Endothelial cell of umbilical vein (primary cell): ENCODE measurements at regions not wholly inside any gene's neighbourhood (a gene's known extent, or its start where the extent isn't known, plus 50 kb on each side); places are given as distances from the start of the nearest gene placed in this dataset.

Experiments used
- BruUV-seq: library from RNA; stranded (reverse); fragments of 400-500 nt; replicated peaks from 2 replicates; lab custom pipeline; 2021; lab: Mats Ljungman, UMichigan
- CTCF ChIA-PET: fragments of 300-600, 350-600 bp; sonication (Branson Sonifier 250); formaldehyde crosslinking; loops from one replicate; lab custom pipeline; 2021; ENCODE audit warnings: antibody characterized with exemption, inconsistent platforms; lab: Charles Lee
- POLR2A ChIA-PET: fragments of 300-600, 350-600 bp; sonication (Branson Sonifier 250); formaldehyde crosslinking; loops from one replicate; lab custom pipeline; 2021; ENCODE audit warnings: antibody characterized with exemption, inconsistent platforms; lab: Charles Lee
- DNase-seq: peaks from one replicate; pipeline ENCODE4 v3.0.0-alpha.2; 2011; ENCODE audit warnings: low read depth, low spot score
- FAIRE-seq: peaks from 2 replicates; lab custom pipeline; 2011; peaks lifted over from hg19 to GRCh38; lab: Jason Lieb, UNC
- H2AFZ ChIP-seq: 2 replicates; pipeline ENCODE4 v1.6.0; 2012; ENCODE audit warnings: low read depth, low read length, control low read depth, inconsistent platforms
- H3K27ac ChIP-seq: 2 replicates; pipeline ENCODE4 v1.5.1; 2011; ENCODE audit warnings: low read depth, mild to moderate bottlenecking, control low read depth, low read length, moderate library complexity; ENCODE audit not compliant: insufficient read depth
- H3K27me3 ChIP-seq, 2 experiments: 2 replicates each; pipeline versions ENCODE4 v1.6.0 to v1.6.1; 2011; ENCODE audit warnings: low read length in 2 of 2, mixed read lengths in 1 of 2; ENCODE audit not compliant: control insufficient read depth in 2 of 2, insufficient read depth in 2 of 2
- H3K36me3 ChIP-seq, 2 experiments: 2 replicates in 1 of 2; 3 replicates in 1 of 2; pipeline ENCODE4 v1.5.1; 2011; ENCODE audit warnings: low read length in 2 of 2, mild to moderate bottlenecking in 1 of 2, moderate library complexity in 1 of 2; ENCODE audit not compliant: control insufficient read depth in 2 of 2, insufficient read depth in 2 of 2; ENCODE audit errors: extremely low read depth in 1 of 2
- H3K4me1 ChIP-seq: 3 replicates; pipeline ENCODE4 v1.5.1; 2011; ENCODE audit warnings: mild to moderate bottlenecking, low read length; ENCODE audit not compliant: control insufficient read depth, insufficient read depth; ENCODE audit errors: extremely low read depth
- H3K4me2 ChIP-seq: 2 replicates; pipeline ENCODE4 v1.6.1; 2011; ENCODE audit warnings: low read length, control low read depth, mixed read lengths; ENCODE audit not compliant: insufficient read depth
- H3K4me3 ChIP-seq, 3 experiments: fragments of 200-600 bp in 1 of 3; sonication (generic), shearing (Covaris generic) in 1 of 3; replicated peaks in 1 of 3; 2 replicates each; pipeline ENCODE4 v1.5.1; 2011 to 2016; ENCODE audit warnings: control low read depth in 3 of 3, low read length in 3 of 3, mild to moderate bottlenecking in 2 of 3, inconsistent platforms in 1 of 3, low read depth in 1 of 3, moderate library complexity in 1 of 3; ENCODE audit not compliant: insufficient read depth in 1 of 3
- H3K79me2 ChIP-seq: 2 replicates; pipeline ENCODE4 v1.6.0; 2012; ENCODE audit warnings: low read length, inconsistent platforms; ENCODE audit not compliant: control insufficient read depth, insufficient read depth
- H3K9ac ChIP-seq: replicated peaks from 2 replicates; pipeline ENCODE3; 2011; ENCODE audit warnings: low read length, control low read depth; ENCODE audit not compliant: insufficient read depth; ENCODE audit errors: extremely low read depth
- H3K9me1 ChIP-seq: replicated peaks from 3 replicates; pipeline ENCODE4 v1.6.0; 2011; ENCODE audit warnings: mild to moderate bottlenecking, low read length; ENCODE audit not compliant: control insufficient read depth, insufficient read depth; ENCODE audit errors: extremely low read depth
- H3K9me3 ChIP-seq: replicated peaks from 2 replicates; pipeline ENCODE4 v1.5.1; 2012; ENCODE audit warnings: low read length, inconsistent platforms; ENCODE audit not compliant: control insufficient read depth, insufficient read depth
- H4K20me1 ChIP-seq: replicated peaks from 2 replicates; pipeline ENCODE3; 2011; ENCODE audit warnings: mild to moderate bottlenecking, low read length; ENCODE audit not compliant: control insufficient read depth, insufficient read depth; ENCODE audit errors: extremely low read depth
- EZH2 ChIP-seq: IDR thresholded peaks from 2 replicates; pipeline ENCODE4 v1.6.1; 2012; ENCODE audit warnings: borderline replicate concordance, low read depth, mild to moderate bottlenecking, moderate library complexity, low read length, inconsistent platforms; ENCODE audit not compliant: severe bottlenecking
- GATA2 ChIP-seq: IDR thresholded peaks from 2 replicates; pipeline ENCODE4 v1.7.0; 2011; ENCODE audit warnings: low read depth, mild to moderate bottlenecking, moderate library complexity, mixed read lengths, low read length; ENCODE audit not compliant: insufficient read length, insufficient read depth
- JUN ChIP-seq: IDR thresholded peaks from 2 replicates; pipeline ENCODE4 v1.6.1; 2011; ENCODE audit warnings: borderline replicate concordance, low read depth; ENCODE audit not compliant: insufficient read length, insufficient read depth
- MAX ChIP-seq: IDR thresholded peaks from 2 replicates; pipeline ENCODE4 v1.6.1; 2011; ENCODE audit not compliant: insufficient read depth, insufficient read length
- MYC ChIP-seq: IDR thresholded peaks from one replicate; pipeline ENCODE4 v1.6.1; 2011; ENCODE audit warnings: mild to moderate bottlenecking, low read depth, low read length
- POLR2A ChIP-seq: IDR thresholded peaks from 2 replicates; pipeline ENCODE4 v1.6.1; 2012; ENCODE audit warnings: low read depth, mild to moderate bottlenecking, control low read depth, low read length
- POLR2AphosphoS5 ChIP-seq: IDR thresholded peaks from 2 replicates; pipeline ENCODE4 v1.6.1; 2012; ENCODE audit warnings: low read depth, mild to moderate bottlenecking, control low read depth, low read length, moderate library complexity; ENCODE audit not compliant: insufficient read depth
- dilution Hi-C: fragments of 300-500 bp; cut with MboI; formaldehyde crosslinking; loops from one replicate; pipeline ENCODE4 v1.15.0; 2019; ENCODE audit warnings: low sequenced_read_pairs; ENCODE audit not compliant: extremely low pct_ligation_motif_present
- intact Hi-C: fragments of 100-400 bp; cut with micrococcal nuclease; formaldehyde crosslinking; loops from one replicate; pipeline ENCODE4 v1.10.0; 2022
- TF ChIP-seq, protein P1 (sequence below), 2 donors: IDR thresholded peaks; 1 replicate in 1 of 2; 2 replicates in 1 of 2; pipeline ENCODE4 v1.5.1; 2011; ENCODE audit warnings: low read length in 2 of 2, mild to moderate bottlenecking in 2 of 2, moderate library complexity in 2 of 2, control low read depth in 1 of 2, inconsistent platforms in 1 of 2, low read depth in 1 of 2; ENCODE audit not compliant: insufficient read depth in 1 of 2; ENCODE audit errors: extremely low read depth in 1 of 2

DNA sequence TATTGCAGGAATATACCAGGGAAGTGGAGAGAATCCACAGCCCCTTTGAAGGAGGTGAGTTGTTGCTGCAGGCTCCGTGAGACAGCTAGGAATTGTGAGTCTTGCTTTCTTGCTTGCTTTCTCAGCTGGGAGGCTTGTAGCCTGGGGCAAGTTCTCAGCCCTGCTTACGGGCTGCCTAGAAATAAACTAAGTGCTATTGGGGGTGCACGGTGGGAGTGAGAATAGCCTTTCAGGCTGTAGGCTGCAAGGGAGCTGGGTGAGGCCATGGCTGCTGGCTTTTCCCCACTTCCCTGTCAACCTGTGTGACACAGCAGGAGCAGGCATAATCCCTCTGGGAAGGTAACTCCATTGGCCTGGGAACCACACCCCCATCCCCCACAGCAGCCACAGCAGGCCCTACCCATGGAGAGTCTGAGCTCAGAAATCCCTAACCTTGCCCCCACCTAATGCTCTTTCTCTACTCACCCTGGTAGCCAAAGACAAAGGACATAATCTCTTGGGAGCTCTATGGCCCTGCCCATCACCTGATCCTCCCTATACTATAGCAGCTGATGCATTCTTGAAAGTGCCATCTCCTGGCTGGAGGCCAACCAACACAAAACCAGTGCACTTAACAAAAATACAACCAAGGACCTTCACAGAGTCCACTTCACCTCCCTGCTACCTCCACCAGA, 113.0 kb downstream of the MMRN1 start:
- no TSS peak for BruUV-seq
- FAIRE-seq (no peak), DNase-seq (no peak)
- Histone ChIP-seq H3K4me1 (no peaks in the 10 kb centered on the region), H3K27me3 (peaks cover 0 to 2% of the 10 kb centered on the region in 2 experiments), H3K4me3 (no peak overlapping the region), H3K4me2 (no peak overlapping the region), H3K27ac (no peak overlapping the region), H2AFZ (no peak overlapping the region), H3K79me2 (no peaks in the 10 kb centered on the region), H3K9me3 (no peaks in the 10 kb centered on the region), H3K9ac (no peak overlapping the region), H4K20me1 (no peaks in the 10 kb centered on the region), H3K36me3 (no peaks in the 10 kb centered on the region), H3K9me1 (no peaks in the 10 kb centered on the region)
- TF ChIP-seq JUN (no peak), MYC (no peak), POLR2A (no peak), POLR2AphosphoS5 (no peak), MAX (no peak), GATA2 (no peak), EZH2 (no peak)
- TF ChIP-seq, protein P1, sequence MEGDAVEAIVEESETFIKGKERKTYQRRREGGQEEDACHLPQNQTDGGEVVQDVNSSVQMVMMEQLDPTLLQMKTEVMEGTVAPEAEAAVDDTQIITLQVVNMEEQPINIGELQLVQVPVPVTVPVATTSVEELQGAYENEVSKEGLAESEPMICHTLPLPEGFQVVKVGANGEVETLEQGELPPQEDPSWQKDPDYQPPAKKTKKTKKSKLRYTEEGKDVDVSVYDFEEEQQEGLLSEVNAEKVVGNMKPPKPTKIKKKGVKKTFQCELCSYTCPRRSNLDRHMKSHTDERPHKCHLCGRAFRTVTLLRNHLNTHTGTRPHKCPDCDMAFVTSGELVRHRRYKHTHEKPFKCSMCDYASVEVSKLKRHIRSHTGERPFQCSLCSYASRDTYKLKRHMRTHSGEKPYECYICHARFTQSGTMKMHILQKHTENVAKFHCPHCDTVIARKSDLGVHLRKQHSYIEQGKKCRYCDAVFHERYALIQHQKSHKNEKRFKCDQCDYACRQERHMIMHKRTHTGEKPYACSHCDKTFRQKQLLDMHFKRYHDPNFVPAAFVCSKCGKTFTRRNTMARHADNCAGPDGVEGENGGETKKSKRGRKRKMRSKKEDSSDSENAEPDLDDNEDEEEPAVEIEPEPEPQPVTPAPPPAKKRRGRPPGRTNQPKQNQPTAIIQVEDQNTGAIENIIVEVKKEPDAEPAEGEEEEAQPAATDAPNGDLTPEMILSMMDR (IDR thresholded peaks at IDR 0.05; ENCODE audit: extremely low read depth in 1 of 2, insufficient read depth in 1 of 2, low read depth in 1 of 2, low read length in 2 of 2), result no peak
- CTCF ChIA-PET, result no interaction called here
- POLR2A ChIA-PET, result no interaction called here
- intact Hi-C loops, result no loop called here
- dilution Hi-C loops, result no loop called here
